HG02884 (cell line): ENCODE measurements at regions not wholly inside any gene's neighbourhood (a gene's known extent, or its start where the extent isn't known, plus 50 kb on each side); places are given as distances from the start of the nearest gene placed in this dataset.
A peak's percentile ranks its signal among the peaks of the same experiment; 100 is the strongest.

Experiments used
- ATAC-seq: cut with Tn5 transposase; IDR thresholded peaks from one replicate; pipeline ENCODE4 v1.9.1; 2021; ENCODE audit warnings: mild to moderate bottlenecking, moderate library complexity; ENCODE audit not compliant: unreplicated experiment

DNA sequence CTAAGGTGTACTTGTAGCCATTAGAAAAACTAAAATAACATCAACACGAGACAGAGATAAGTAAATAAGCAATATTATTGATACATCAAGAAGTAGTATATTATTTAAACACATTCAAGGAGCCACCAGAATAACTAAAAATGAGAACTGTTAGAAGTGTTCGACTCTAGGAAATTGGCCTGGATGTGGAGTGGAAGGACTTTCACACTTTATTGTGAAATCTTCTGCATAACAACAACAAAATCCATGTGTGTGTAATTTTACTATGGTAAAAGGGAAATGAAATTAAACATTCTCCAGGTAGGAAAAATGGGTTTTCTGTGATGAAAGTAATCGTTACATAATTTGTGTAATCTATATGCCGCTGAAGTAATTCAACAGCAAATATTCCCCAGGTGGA is 96.3 kb upstream of the RNF152 start:
- no peak for ATAC-seq

DNA sequence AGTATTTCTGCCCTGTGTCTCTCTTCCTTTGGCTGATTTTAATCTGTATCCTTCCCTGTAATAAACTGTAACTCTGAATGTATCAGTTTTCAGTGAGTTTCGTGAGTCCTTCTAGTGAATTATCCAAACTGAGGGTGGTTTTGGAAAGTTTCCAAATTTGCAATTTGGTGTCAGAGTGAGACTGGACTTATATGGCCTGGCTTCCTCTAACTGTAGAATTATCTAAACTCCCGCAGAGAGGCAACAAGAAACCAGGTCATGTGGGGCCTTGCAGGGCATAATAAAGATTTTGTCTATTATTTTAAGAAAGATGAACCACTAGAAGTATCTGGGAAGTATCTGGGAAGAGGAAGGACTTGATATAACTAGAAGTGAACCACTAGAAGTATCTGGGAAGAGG is 95.3 kb upstream of the RNF152 start:
- no peak for ATAC-seq

DNA sequence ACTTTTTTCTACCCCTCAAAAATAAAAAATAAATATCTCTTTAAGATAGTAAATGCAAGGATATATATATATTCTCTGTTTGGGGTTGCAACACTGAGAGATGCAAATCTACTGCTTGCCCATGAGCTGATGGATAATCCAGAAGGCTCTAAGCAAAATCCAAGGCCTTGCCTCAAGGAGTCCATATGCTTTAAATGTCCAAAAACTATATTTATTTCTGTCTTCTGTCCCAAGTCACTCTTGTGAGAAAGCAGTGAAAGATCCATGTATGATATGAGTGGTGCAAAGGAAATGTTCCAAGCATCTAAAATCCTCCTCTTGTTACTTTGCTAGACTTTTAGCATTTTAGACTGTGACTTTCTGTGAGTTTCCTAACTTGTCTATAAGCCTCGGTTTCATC is 92.9 kb upstream of the RNF152 start:
- ATAC-seq = no peak

DNA sequence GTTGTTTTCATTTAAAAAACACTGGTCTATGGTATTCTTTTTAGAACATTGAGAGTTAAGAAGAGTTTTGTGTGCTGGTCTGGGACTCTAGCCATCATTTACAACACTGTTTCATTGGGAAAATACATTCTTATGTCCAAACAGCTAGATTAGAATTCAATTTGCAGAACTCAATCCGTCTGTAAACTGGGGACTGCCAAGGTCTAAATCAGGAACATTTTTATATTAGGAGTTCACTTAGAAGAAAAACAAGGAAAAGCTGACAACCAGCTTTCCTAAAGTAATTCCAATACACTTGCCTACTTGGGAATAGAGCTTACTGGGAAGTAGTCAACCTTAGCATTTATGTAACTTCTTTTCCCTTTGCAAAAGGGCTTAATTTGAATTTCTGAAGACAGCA is 91.5 kb upstream of the RNF152 start:
- ATAC-seq = no peak

DNA sequence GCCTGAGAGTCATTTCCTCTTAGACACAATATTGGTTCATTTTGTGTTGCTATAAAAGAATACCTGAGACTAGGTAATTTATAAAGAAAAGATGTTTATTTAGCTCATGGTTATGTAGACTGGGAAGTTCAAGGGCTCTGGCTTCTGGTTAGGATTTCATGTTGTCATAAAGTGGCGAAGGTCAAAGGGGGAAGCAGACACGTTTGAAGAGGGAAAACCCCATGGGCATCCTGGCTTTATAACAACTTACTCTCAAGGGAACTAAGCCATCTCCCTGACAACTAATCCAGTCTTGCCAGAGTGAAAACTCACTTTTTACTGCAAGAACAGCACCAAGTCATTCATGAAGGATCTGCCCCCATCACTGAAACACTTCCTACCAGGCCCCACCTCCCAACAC is 89.7 kb upstream of the RNF152 start:
- ATAC-seq = no peak

DNA sequence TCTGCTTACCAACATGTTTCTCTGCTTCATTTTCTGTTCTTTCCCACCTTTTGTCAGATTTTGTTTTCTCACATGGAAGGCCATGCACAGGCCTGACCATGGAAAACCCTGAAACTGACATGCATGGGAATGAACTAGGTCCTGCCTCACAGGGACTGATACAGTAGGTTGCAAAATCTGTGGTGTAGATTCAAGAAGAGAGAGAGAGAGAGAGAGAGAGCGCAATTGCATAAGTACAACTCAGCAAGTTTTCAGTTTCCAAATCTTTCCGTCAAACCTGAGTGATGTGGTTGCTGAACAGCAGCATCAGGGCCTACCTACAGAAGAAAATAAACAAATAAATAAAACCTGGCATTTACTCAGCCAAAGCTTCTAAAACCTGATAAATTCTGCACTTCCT is 87.5 kb upstream of the RNF152 start:
- no peak for ATAC-seq

DNA sequence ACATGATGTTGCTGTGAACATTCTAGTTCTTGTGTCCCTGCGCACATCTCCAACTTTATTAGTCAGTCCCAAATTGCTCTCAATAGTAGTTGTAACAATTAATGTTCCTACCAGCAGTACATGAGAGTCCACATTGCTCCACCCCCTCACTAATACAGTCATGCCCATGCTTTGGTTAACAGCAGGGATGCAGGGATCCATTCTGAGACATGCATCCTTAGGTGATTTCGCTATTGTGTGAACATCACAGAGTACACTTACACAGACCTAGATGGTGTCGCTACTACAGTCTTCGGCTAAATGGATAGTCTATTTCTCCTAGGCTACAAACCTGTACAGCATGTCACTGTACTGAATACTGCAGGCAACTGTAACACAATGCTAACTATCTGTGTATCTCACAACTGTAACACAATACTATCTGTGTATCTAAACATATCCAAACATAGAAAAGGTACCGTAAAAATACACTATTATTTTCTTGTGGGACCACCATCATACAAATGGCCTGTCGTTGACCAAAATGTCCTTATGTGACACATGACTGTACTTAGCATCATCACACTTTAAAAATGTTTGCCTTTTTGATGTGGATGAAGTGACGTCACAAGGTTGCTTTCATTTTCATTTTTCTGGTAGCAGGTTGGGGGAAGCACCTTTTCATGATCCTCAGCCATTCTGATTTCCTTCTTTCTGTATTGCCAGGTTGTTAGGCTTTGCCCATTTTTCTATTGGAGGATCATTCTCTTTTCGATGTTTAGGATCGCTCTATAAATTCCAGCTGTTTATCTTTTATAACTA is 82.9 kb upstream of the RNF152 start:
- ATAC-seq = no peak

DNA sequence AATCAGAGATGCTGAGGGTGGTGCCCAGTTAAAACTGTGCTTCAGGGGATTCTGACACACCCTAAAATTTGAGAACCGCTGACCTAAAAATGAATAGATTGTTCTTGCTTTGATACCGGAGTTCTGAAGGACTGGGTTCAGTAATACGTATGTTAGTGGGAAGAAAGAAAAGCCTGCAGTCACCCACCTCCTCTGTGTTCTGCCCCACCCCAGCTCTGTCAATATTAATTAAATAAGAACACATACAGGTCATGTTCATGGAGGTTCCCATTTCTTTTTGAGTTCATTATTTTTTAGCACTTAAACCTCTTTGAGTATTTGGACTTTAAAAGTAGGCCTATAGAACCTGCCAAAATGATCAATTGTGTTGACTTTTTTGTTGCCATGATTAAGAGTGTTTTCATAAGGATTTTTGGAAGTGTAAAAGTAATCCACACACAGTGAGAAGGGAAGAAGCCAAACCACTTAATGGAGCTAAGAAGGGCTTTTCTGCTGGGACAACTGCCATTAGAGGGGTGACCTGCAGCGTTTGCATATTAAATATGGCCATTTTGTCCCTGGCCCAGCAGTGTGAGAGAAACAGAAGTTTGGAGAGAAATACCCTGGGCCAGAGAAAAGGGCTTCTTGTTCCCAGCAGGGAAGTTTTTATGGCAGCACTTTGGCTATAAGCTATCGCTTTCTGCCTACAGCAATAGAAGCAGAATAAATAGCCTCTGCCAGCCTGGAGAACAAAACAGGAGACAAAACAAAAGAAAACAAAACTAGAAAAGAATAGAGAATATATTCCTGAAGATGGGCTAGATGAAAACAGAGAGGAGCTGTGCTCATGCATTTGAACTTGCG is 80.7 kb upstream of the RNF152 start:
- no peak for ATAC-seq

DNA sequence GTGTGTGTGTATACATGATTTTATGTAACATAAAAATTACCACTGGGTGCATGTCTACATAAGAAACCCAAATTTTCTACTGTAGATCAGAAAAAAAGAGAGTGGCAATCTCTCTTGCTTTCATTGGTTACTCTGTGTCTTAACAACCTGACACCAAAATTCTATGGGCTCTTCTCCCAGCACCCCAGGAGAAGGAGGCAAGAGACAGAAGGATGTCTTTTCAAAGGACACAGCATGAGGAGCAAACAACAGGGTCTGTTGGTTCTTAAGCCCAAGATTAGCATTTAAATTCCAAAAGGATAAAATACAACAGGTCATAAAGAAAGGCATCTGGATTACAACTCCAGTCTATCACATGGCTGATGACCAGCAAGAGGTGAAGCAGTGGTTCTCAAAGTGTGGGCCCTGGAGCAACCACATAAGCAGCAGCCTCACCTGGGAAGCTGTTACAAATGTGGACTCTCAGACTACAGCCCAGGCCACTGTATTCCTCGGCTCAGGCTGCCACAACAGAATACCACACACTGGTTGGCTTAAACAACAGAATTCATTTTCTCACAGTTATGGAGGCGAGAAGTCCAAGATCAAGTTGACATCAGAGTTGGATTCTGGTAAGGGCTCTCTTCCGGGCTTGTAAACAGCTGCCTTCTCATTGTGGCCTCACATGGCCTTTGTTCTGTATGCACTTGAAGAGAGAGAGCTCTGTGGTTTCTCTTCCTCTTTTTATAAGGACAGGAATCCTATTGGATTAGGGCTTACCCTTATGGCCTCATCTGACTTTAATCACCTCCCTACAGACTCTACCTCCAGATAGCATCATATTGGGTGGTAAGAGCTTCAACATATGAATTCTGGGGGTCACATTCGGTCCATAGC is 79.8 kb upstream of the RNF152 start:
- ATAC-seq = peak; percentile 91

DNA sequence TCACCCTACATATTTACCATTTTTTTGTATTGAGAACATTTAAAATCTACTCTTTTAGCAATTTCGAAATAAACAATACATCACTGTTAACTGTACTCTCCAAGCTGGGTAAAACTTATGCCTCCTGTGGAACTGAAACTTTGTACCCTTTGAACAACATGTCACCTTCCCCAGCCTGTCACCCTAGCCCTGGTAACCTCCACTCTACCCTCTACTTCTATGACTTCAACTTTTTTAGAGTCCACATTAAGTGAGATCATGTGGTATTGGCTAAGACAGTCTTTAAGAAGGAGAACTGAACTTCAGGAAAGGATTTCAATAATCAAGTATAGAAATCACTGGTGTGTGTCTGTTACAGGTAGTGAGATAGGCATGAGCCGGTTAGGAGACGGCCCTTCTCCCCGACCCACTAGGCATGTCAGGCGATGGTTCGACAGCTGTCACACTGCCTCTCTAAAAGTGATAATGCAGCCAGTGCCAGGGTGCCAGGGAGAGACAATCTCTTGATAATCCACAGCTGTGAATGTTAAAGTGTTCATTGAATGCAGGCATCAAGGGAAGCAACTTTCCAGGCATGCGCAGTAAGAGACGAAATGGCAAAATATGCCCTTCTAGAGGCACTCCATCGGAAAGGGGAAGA is 74.6 kb upstream of the RNF152 start:
- no peak for ATAC-seq

DNA sequence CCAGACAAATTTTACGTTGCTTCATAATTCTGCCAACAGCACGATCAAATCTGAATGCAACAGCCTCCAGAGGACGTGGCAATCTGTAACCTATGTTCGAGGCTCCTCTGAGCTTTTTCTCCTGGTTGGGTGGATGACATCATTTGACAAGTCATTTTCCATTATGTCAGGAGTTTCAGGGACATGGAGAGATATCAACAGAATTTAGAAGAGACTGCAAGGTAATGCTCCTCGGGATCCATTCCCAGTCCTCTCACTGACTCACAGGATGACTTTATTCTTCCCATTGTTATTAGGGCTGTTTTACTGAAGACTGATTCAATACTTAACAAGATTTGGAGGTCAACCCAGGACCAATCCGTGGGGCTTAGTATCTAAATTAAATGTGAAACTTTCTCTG is 72.5 kb upstream of the RNF152 start:
- ATAC-seq = no peak

DNA sequence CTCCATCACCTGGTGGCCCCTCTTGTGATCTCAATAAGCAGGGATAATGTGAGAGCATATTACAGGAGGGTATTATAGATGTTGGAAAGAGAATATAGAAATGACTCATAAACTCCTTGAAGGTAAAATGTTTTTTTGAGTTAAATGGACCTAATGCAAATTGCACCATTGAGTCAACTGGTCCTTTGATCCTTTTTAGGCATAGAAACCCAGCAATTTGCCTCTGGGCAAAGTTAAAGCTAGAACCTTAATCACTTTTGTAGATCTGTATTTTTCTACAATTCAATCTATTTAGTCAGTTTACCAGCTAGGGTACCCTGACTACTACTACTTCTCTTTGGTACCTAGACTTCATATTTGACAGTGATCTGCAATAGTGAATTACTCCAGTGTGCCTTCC is 71.8 kb upstream of the RNF152 start:
- ATAC-seq = no peak

DNA sequence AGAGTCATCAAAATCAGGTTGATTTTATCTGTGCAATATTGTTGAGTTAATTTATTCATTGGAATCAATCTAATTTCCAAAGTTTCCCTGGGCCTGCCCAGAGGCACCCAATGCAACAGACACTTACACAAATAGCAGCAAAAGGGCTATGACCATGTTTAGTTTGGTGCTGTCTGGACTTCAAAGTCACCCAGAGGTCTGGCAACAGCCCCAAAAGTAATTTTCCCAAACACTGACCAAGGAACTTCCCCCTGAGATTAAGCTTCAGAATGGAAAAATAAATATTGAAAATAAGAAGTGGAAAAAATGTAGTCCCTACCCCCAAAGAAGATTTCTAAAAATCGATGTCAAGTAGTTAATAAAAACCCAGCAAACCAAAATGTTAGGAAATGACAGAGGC is 70.9 kb upstream of the RNF152 start:
- ATAC-seq = no peak

DNA sequence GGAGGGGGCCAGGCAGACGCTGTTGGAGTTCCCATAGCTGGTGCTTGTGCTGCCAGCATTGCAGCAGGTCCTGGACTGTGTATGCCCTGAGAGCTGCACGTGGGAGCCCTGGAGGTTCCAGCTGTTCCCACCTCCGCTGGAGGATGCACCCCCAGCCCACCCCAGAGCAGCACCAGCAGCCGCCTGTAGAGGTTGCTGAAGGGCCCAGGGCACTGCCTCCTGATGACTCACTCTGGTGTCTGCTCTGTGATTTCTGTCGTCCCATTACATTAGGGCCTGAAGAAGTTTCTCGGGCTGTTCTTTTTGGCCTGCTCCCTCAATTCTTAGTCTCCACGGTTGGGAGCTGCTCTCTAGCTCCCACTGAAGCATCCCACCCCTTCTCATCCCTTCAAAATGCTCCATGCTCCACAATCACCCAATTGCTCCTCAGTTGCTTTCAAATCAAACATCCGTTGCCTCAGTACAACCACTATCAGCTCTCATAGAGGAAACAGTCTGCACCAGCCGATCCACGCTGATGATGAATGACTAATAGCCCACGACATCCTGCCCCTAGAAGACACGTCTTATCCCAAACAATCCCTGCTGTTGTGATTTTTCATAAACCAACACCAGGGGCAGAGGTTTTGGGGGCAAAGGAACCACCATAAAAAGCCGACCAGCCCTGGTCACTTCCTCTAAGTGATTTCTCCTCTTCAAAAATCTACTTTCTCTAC is 65.2 kb upstream of the RNF152 start:
- no peak for ATAC-seq

DNA sequence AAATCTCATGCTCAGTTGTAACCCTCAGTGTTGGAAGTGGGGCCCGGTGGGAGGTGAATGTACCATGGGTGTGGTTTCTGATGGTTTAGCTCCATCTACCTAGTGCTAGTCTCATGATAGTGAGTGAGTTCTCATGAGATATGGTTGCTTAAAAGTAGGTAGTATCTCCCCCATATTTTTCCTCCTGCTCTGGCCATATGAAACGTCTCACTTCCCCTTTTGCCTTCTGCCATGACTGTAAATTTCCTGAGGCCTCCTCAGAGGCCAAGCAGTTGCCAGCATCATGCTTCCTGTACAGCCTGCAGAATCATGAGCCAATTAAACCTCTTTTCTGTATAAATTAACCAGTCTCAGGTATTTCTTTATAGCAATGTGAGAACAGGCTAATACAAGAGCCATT is 62.8 kb upstream of the RNF152 start:
- ATAC-seq = peak; percentile 33

DNA sequence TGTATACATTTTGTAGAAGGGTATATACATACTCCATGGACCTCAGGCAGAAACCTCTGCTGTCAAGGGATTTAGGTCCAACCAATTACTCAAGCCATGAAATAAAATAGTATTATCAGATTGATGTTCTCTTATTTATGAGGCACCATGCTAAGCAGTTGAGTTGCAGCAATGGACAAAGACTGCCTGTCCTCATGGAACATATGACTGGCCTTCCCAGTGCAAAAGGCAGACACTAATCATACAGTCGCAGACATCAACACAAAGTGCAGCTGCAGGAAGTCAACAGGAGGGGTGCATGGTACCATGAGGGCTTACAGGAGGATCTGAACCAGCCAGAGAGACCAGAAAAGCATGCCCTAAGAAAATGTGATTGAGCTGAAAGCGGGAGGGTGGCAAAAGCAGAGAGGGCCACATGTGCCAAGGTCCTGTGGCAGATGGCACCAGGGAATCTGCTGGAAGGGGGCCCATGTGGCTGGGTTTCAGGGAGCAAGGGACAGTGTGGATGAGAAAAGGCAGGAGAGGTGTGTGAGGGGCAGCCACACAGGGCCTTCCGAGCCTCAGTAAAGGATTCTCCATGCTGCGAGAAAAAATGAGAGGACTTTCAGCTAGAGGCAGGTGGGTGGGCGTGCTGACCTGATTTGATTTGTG is 61.4 kb upstream of the RNF152 start:
- ATAC-seq = no peak

DNA sequence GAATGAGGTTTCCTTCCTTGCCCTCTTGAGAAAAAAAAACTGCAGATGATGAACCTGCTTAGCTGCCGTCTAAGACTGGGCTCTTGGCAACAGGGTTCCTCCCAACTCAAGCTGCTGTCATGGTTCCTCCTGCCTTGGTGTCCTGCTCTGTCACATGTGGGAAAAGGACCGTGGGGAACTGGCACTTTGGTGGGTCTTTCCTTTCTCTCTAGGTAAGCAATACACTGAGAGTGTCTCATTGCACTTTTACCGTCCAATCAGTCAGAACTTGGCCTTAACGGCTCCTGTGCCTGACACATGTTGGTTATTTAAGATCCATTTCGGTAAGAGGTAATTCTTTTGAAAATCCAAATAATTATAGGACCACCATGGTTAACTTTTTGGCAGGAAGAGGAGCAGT is 60.8 kb upstream of the RNF152 start:
- no peak for ATAC-seq

DNA sequence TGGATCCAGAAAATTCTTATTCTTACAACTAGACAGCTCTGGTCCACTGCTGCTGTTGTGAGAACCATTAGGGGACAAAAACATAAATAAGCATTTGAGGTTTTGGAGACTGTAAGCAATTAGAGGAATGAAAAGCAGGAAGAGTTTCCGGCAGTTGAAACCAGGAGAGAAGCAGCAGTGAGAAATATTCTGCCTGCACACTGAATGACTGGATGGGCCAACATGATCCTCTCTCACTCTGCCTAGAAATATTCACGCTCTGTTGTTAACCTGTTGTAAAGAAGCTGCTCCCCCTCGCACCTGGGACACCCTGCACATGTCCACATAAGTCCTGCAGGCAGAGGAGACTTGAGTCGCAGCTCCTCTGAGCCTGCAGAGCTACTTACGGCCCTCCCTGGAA is 60.4 kb upstream of the RNF152 start:
- no peak for ATAC-seq

DNA sequence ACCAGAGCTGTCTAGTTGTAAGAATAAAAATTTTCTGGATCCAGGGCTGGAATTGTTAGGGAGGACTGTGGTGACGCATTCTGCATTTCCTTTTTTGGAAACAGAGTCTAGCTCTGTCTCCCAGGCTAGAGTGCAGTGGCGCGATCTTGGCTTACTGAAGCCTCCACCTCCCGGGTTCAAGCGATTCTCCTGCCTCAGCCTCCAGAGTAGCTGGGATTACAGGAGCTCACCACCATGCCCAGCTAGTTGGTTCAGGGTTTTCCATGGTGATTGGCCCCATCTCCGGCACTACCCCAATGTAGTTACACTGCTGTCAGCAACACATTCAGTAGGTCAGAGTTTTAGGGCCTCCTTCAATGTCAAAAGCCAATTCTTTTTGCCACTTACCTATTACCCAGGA is 58.6 kb upstream of the RNF152 start:
- ATAC-seq = no peak

DNA sequence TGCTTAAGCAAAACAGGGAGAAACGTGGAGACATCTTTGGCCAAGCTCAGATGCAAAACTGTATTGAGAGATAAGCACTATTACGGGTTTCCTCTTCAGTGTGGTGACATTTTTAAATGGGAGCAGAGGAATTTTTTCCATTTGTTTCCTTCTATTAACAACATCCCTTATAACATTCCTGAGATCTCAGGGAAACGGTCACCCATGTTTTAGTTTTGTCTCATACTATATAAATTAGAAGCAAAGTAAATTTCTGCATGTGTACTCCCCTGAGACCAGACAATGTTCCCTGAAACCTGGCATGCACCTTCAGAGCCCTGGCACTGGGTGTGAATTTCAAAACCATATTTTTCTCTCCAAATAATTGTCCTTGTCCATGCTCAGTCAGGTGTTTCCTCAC is 57.6 kb upstream of the RNF152 start:
- no peak for ATAC-seq
